ENCODE measurements at regions not wholly inside any gene's neighbourhood (a gene's known extent, or its start where the extent isn't known, plus 50 kb on each side); places are given as distances from the start of the nearest gene placed in this dataset.

DNA sequence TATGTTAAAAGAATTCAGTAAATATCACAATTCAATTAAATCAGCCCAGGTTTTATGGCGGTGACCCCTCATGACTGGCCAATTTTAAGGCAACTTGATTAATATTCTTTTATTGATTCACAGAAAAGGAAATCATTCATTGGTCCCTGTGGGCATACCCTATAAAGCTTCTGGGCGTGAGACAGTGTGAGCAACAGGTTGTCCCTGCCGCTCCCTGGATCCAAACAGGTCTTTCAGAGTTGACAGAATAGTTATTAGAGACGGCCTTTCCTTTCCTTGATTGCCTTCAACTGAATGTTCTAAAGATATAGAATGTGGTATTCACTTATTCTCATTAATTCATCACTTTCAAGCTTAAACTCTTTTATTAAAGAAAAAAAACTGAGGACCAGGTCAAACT, 433.9 kb downstream of the KCNJ2 start:
- no peak overlapping the region for H3K4me3 ChIP-seq (ENCODE audit: low read depth, poor library complexity, severe bottlenecking)
- no peak for TF ChIP-seq CTCF (IDR thresholded peaks at IDR 0.05)
- DNase-seq (ENCODE audit: low spot score in 2 of 2): no peak
- intact Hi-C loops (cut with DNase I; ENCODE audit: low total_unique reads): no loop called here
- WGBS, 2 donors: 89 to 91% methylated on average over 4 of the region's 4 CpGs

GRCh38 chr17:70604854-70605253, 435.5 kb downstream of the KCNJ2 start:
- intact Hi-C loops (cut with DNase I; ENCODE audit: low total_unique reads): no loop called here
- no peak overlapping the region for H3K4me3 ChIP-seq (ENCODE audit: low read depth, poor library complexity, severe bottlenecking)
- WGBS, 2 donors: 70 to 73% methylated on average over 1 of the region's 1 CpG
- no peak for DNase-seq (ENCODE audit: low spot score in 2 of 2)
- TF ChIP-seq POLR2A (IDR thresholded peaks at IDR 0.05): no peak
- TF ChIP-seq CTCF (IDR thresholded peaks at IDR 0.05): no peak

GRCh38 chr17:70606086-70606485, 436.8 kb downstream of the KCNJ2 start:
- TF ChIP-seq POLR2A (IDR thresholded peaks at IDR 0.05) (no peak), CTCF (IDR thresholded peaks at IDR 0.05) (no peak)
- no peak for DNase-seq (ENCODE audit: low spot score in 2 of 2)
- WGBS, 2 donors: 68 to 71% methylated on average over 2 of the region's 2 CpGs
- intact Hi-C loops (cut with DNase I; ENCODE audit: low total_unique reads): no loop called here
- no peak overlapping the region for H3K4me3 ChIP-seq (ENCODE audit: low read depth, poor library complexity, severe bottlenecking)

- no peak for TF ChIP-seq POLR2A (IDR thresholded peaks at IDR 0.05)
- no peak for TF ChIP-seq CTCF (IDR thresholded peaks at IDR 0.05)
- intact Hi-C loops (cut with DNase I; ENCODE audit: low total_unique reads): no loop called here
- 83 to 87% methylated on average over 2 of the region's 2 CpGs for WGBS, 2 donors
- no peak overlapping the region for H3K4me3 ChIP-seq (ENCODE audit: low read depth, poor library complexity, severe bottlenecking)
- DNase-seq (ENCODE audit: low spot score in 2 of 2): no peak
Observed at GRCh38 chr17:70608193-70608592, 438.9 kb downstream of the KCNJ2 start.

GRCh38 chr17:70608957-70609356, 439.6 kb downstream of the KCNJ2 start:
- DNase-seq (ENCODE audit: low spot score in 2 of 2): no peak
- whole genome bisulfite sequencing, 2 donors: 90 to 95% methylated on average over 2 of the region's 2 CpGs
- intact Hi-C loops (cut with DNase I; ENCODE audit: low total_unique reads): no loop called here
- TF ChIP-seq POLR2A (IDR thresholded peaks at IDR 0.05): no peak
- TF ChIP-seq CTCF (IDR thresholded peaks at IDR 0.05): no peak
- no peak overlapping the region for H3K4me3 ChIP-seq (ENCODE audit: low read depth, poor library complexity, severe bottlenecking)

DNA sequence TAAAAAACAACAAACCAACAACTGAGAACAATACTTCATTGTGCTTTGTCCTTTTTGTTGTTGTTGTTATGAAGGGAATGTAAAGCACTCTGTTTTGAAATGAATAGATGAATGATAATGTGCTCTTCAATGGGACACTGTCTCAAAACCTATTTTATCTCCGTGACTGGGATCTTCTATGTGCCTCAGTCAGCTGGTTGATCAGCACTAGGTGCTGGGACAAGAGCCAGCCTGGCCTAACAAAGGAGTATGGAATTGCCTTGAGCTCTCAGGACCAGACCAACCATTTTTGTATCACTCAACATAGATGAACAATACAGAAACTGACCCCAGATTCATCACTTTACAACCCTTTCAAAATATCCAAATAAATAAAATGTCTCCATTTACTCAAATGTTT, 440.2 kb downstream of the KCNJ2 start:
- intact Hi-C loops (cut with DNase I; ENCODE audit: low total_unique reads): no loop called here
- TF ChIP-seq CTCF (IDR thresholded peaks at IDR 0.05): no peak
- TF ChIP-seq POLR2A (IDR thresholded peaks at IDR 0.05): no peak
- no peak for DNase-seq (ENCODE audit: low spot score in 2 of 2)
- WGBS, 2 donors: 88% methylated on average over 1 of the region's 1 CpG
- no peak overlapping the region for H3K4me3 ChIP-seq (ENCODE audit: low read depth, poor library complexity, severe bottlenecking)
